ENCODE measurements at regions not wholly inside any gene's neighbourhood (a gene's known extent, or its start where the extent isn't known, plus 50 kb on each side); places are given as distances from the start of the nearest gene placed in this dataset. TPM values are rescaled to one million over a fixed set of nuclear protein-coding genes. Genes with fewer than 3 reads are reported as not detected.

DNA sequence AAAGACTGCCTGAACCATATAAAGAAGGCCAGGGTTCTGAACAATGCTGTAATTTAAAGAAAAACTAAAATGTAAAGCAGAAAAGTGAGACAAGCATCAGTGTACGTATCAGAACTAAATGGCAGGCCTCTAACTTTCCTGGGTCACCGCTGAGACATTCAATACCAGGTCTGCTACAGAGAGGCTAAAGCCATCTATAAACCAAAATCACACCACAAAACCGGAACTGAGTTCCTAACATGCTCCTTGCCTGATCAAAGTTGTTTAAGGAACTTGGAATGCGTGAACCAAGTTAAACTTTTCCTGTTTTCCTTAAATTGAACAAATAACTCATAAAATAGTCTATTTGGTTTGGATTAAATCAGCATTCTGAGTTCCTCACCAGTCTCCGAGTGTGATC, 55.3 kb upstream of the TECRL start (continued):
- TF ChIP-seq, protein P1, sequence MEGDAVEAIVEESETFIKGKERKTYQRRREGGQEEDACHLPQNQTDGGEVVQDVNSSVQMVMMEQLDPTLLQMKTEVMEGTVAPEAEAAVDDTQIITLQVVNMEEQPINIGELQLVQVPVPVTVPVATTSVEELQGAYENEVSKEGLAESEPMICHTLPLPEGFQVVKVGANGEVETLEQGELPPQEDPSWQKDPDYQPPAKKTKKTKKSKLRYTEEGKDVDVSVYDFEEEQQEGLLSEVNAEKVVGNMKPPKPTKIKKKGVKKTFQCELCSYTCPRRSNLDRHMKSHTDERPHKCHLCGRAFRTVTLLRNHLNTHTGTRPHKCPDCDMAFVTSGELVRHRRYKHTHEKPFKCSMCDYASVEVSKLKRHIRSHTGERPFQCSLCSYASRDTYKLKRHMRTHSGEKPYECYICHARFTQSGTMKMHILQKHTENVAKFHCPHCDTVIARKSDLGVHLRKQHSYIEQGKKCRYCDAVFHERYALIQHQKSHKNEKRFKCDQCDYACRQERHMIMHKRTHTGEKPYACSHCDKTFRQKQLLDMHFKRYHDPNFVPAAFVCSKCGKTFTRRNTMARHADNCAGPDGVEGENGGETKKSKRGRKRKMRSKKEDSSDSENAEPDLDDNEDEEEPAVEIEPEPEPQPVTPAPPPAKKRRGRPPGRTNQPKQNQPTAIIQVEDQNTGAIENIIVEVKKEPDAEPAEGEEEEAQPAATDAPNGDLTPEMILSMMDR (conservative IDR thresholded peaks at IDR 0.05; ENCODE audit: low read depth in 2 of 2): no peak
- no peak for TF ChIP-seq NANOG (IDR thresholded peaks at IDR 0.05; ENCODE audit: borderline replicate concordance)

Small RNA genes lying in the stretch of these regions (small RNA-seq; reads per million reads assigned to genes)
- not detected for gene MTCO3P27 (ENCODE audit: low replicate concordance)
- gene MTND4LP31 (ENCODE audit: low replicate concordance): not detected

All from GM23338 (cell line).